Brain microvascular endothelial cell (primary cell): ENCODE measurements at regions not wholly inside any gene's neighbourhood (a gene's known extent, or its start where the extent isn't known, plus 50 kb on each side); places are given as distances from the start of the nearest gene placed in this dataset.

Experiments used
- DNase-seq: peaks from one replicate; pipeline ENCODE4 v3.0.0-alpha.2; 2020
- H3K27ac ChIP-seq: fragments of 250-450 bp; sonication (Bioruptor Pico); 2 replicates; pipeline ENCODE4 v1.5.1; 2020; ENCODE audit warnings: mild to moderate bottlenecking, moderate library complexity
- H3K27me3 ChIP-seq: fragments of 250-450 bp; sonication (Bioruptor Pico); replicated peaks from 2 replicates; pipeline ENCODE4 v1.5.1; 2020; ENCODE audit warnings: mild to moderate bottlenecking
- H3K36me3 ChIP-seq: fragments of 250-450 bp; sonication (Bioruptor Pico); replicated peaks from 2 replicates; pipeline ENCODE4 v1.5.1; 2020; ENCODE audit warnings: mild to moderate bottlenecking
- H3K4me3 ChIP-seq: 2 replicates; pipeline ENCODE4 v1.5.1; 2011; ENCODE audit warnings: low read depth, mild to moderate bottlenecking, control low read depth, low read length, moderate library complexity
- in situ Hi-C: cut with HindIII; loops from 2 replicates; pipeline ENCODE4 v1.10.0; 2017; ENCODE audit warnings: low sequenced_read_pairs, low pct_ligation_motif_present
- TF ChIP-seq, protein P1 (sequence below): IDR thresholded peaks from 2 replicates; pipeline ENCODE4 v1.5.1; 2011; ENCODE audit warnings: low read depth, mild to moderate bottlenecking, moderate library complexity, low read length, control low read depth, inconsistent platforms; ENCODE audit errors: missing control alignments

DNA sequence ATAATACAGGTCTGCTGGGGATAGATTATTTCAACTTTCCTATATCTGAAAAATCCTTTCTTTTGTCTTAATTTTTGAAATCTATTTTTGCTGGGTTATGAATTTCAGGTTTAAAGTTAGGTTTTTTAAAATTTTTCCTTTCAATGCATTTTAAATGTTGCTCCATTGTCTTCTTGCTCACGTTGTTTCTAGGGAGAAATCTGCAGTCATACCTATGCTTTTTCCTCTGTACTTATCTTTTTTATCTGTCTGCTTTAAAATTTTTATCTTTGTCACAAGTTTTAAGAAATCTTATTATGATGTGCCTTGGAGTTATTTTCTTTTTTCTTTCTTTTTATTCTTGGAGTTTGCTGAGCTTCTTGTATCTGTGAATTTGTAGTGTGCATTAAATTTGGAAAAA is 412.0 kb upstream of the KIF2A start:
- H3K36me3 ChIP-seq, result no peaks in the 10 kb centered on the region
- no peak for DNase-seq
- in situ Hi-C loops, result no loop called here
- no peak overlapping the region for H3K27ac ChIP-seq
- TF ChIP-seq, protein P1, sequence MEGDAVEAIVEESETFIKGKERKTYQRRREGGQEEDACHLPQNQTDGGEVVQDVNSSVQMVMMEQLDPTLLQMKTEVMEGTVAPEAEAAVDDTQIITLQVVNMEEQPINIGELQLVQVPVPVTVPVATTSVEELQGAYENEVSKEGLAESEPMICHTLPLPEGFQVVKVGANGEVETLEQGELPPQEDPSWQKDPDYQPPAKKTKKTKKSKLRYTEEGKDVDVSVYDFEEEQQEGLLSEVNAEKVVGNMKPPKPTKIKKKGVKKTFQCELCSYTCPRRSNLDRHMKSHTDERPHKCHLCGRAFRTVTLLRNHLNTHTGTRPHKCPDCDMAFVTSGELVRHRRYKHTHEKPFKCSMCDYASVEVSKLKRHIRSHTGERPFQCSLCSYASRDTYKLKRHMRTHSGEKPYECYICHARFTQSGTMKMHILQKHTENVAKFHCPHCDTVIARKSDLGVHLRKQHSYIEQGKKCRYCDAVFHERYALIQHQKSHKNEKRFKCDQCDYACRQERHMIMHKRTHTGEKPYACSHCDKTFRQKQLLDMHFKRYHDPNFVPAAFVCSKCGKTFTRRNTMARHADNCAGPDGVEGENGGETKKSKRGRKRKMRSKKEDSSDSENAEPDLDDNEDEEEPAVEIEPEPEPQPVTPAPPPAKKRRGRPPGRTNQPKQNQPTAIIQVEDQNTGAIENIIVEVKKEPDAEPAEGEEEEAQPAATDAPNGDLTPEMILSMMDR, result no peak
- no peaks in the 10 kb centered on the region for H3K27me3 ChIP-seq
- no peak overlapping the region for H3K4me3 ChIP-seq

DNA sequence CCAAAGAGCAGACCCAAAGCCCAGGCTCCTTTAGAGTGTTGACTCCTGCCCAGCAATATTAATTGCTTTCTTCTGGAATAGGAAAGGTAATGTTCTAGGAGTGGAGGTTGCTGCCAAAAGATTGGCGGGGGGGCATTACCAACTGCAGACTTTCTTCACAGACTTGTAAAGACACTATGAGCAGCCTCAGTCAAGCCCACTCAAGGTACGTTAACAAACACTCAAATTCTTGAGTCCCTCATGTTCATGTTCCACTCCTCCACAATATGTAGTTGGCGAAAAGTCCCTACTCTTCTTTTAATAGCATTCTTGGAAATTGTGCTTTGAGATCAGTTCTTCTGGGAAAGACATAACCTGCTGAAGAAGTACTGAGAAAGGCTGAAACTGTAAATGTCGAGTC is 409.2 kb upstream of the KIF2A start:
- Histone ChIP-seq H3K27ac (no peak overlapping the region), H3K27me3 (no peaks in the 10 kb centered on the region), H3K4me3 (no peak overlapping the region), H3K36me3 (no peaks in the 10 kb centered on the region)
- TF ChIP-seq, protein P1, result no peak
- DNase-seq, result no peak
- in situ Hi-C loops, result no loop called here

- H3K36me3 ChIP-seq, result no peaks in the 10 kb centered on the region
- H3K27ac ChIP-seq, result no peak overlapping the region
- in situ Hi-C loops, result no loop called here
- no peak for DNase-seq
- H3K27me3 ChIP-seq, result no peaks in the 10 kb centered on the region
- TF ChIP-seq, protein P1, result no peak
- no peak overlapping the region for H3K4me3 ChIP-seq
These were observed 408.8 kb upstream of the KIF2A start for GRCh38 chr5:61897251-61897650.

- no peak overlapping the region for H3K4me3 ChIP-seq
- in situ Hi-C loops, result no loop called here
- DNase-seq, result no peak
- H3K27ac ChIP-seq, result no peak overlapping the region
- TF ChIP-seq, protein P1, result no peak
- no peaks in the 10 kb centered on the region for H3K27me3 ChIP-seq
- H3K36me3 ChIP-seq, result no peaks in the 10 kb centered on the region
These were observed 404.0 kb upstream of the KIF2A start for GRCh38 chr5:61901997-61902396.

DNA sequence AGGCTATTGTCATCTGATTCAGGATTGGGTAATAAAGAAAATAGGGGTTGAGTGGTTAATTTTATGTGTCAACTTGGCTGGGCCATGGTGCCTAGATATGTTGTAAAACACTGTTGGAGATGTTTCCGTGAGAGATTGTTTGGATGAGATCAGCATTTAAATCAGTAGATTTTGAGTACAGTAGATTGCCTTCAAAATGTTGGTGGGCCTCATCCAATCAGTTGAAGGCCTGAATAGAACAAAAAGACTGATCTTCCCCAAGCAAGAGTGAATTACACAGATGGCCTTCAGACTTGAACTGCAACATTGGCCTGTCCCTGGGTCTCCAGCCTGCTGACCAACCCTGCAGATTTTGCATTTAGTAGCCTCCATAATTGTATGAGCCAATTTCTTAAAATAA is 401.3 kb upstream of the KIF2A start:
- in situ Hi-C loops, result no loop called here
- TF ChIP-seq, protein P1, result no peak
- no peak overlapping the region for H3K4me3 ChIP-seq
- H3K36me3 ChIP-seq, result no peaks in the 10 kb centered on the region
- no peak overlapping the region for H3K27ac ChIP-seq
- H3K27me3 ChIP-seq, result no peaks in the 10 kb centered on the region
- DNase-seq, result no peak

- TF ChIP-seq, protein P1, result no peak
- DNase-seq, result no peak
- Histone ChIP-seq H3K4me3 (no peak overlapping the region), H3K27ac (no peak overlapping the region), H3K27me3 (no peaks in the 10 kb centered on the region), H3K36me3 (no peaks in the 10 kb centered on the region)
- in situ Hi-C loops, result no loop called here
These were observed 400.4 kb upstream of the KIF2A start for GRCh38 chr5:61905613-61906012.
